K562 (cell line): ENCODE measurements at regions not wholly inside any gene's neighbourhood (a gene's known extent, or its start where the extent isn't known, plus 50 kb on each side); places are given as distances from the start of the nearest gene placed in this dataset.
A peak's percentile ranks its signal among the peaks of the same experiment; 100 is the strongest.

ENCODE experiments used
- ATAC-seq: fragments of 200-7000 bp; cut with Tn5 transposase; 3 replicates; pipeline ENCODE4 v1.9.1; 2020; ENCODE audit warnings: moderate library complexity
- BruUV-seq: library from RNA; stranded (reverse); fragments of 400-500 nt; replicated peaks from 2 replicates; lab custom pipeline; 2021; lab: Mats Ljungman, UMichigan
- CTCF ChIA-PET: fragments of 300-600 bp; formaldehyde crosslinking; extraction: SDS; loops from one replicate; lab custom pipeline; 2021; ENCODE audit warnings: low intra/inter-chr PET ratio; lab: Yijun Ruan, JAX
- POLR2A ChIA-PET: fragments of 300-600, 350-650 bp; sonication (Branson Sonifier 250); formaldehyde crosslinking; extraction: SDS; loops from one replicate; lab custom pipeline; 2021; ENCODE audit warnings: antibody characterized with exemption, inconsistent platforms; lab: Yijun Ruan, JAX
- DNase-seq, 4 experiments: peaks; one replicate each; pipeline versions ENCODE4 v3.0.0 to v3.0.0-alpha.2; 2011 to 2018; ENCODE audit warnings: low spot score in 3 of 4, mixed read lengths in 3 of 4; ENCODE audit errors: extremely low read depth in 1 of 4
- FAIRE-seq: peaks from 2 replicates; lab custom pipeline; 2011; peaks lifted over from hg19 to GRCh38; lab: Jason Lieb, UNC
- H2AFZ ChIP-seq: 2 replicates; pipeline ENCODE4 v1.6.0; 2011; ENCODE audit warnings: low read depth, low read length, control low read depth, inconsistent platforms
- H3K27ac ChIP-seq: fragments of 200-600 bp; 3 replicates; pipeline ENCODE4 v1.8.0; 2011; ENCODE audit warnings: low read depth, mild to moderate bottlenecking, control low read depth, inconsistent platforms, low read length, moderate library complexity, mixed read lengths; ENCODE audit errors: extremely low read depth
- H3K27me3 ChIP-seq, 2 experiments: fragments of 300-600 bp in 1 of 2; 2 replicates in 1 of 2; 3 replicates in 1 of 2; pipeline versions ENCODE4 v1.6.0 to v1.8.0; 2011; ENCODE audit warnings: inconsistent platforms in 2 of 2, low read length in 2 of 2, mild to moderate bottlenecking in 1 of 2, mixed read lengths in 1 of 2, moderate library complexity in 1 of 2; ENCODE audit not compliant: control insufficient read depth in 2 of 2, insufficient read depth in 2 of 2
- H3K36me3 ChIP-seq: fragments of 300-600 bp; 3 replicates; pipeline ENCODE4 v1.8.0; 2011; ENCODE audit warnings: mild to moderate bottlenecking, low read length, inconsistent platforms; ENCODE audit not compliant: control insufficient read depth, insufficient read depth
- H3K4me1 ChIP-seq, 2 experiments: fragments of 200-600 bp in 1 of 2; replicated peaks in 1 of 2; 2 replicates in 1 of 2; 3 replicates in 1 of 2; pipeline versions ENCODE4 v1.5.1 to v1.8.0; 2011; ENCODE audit warnings: inconsistent platforms in 2 of 2, low read length in 2 of 2, mild to moderate bottlenecking in 1 of 2, mixed read lengths in 1 of 2, moderate library complexity in 1 of 2; ENCODE audit not compliant: control insufficient read depth in 2 of 2, insufficient read depth in 2 of 2
- H3K4me2 ChIP-seq: 2 replicates; pipeline ENCODE4 v1.6.1; 2011; ENCODE audit warnings: low read length, control low read depth, inconsistent platforms, mixed read lengths; ENCODE audit not compliant: insufficient read depth
- H3K4me3 ChIP-seq: fragments of 200-600 bp; sonication (generic), shearing (Covaris generic); 2 replicates; pipeline ENCODE4 v1.5.1; 2016; ENCODE audit warnings: control low read depth, inconsistent platforms
- H3K79me2 ChIP-seq: fragments of 200-600 bp; 3 replicates; pipeline ENCODE4 v1.8.0; 2011; ENCODE audit warnings: low read length, inconsistent platforms; ENCODE audit not compliant: control insufficient read depth, insufficient read depth
- H3K9ac ChIP-seq, 2 experiments: 2 replicates each; pipeline versions ENCODE4 v1.6.0 to v1.6.1; 2011; ENCODE audit warnings: low read depth in 2 of 2, low read length in 2 of 2, control low read depth in 1 of 2, inconsistent platforms in 1 of 2, mild to moderate bottlenecking in 1 of 2, mixed read lengths in 1 of 2; ENCODE audit not compliant: insufficient read depth in 1 of 2
- H3K9me1 ChIP-seq: one replicate; pipeline ENCODE4 v1.6.0; 2011; ENCODE audit warnings: inconsistent platforms, mild to moderate bottlenecking, low read length, moderate library complexity; ENCODE audit not compliant: control insufficient read depth, insufficient read depth
- H3K9me3 ChIP-seq: replicated peaks from 2 replicates; pipeline ENCODE4 v1.5.1; 2011; ENCODE audit warnings: low read depth, low read length, inconsistent platforms; ENCODE audit not compliant: control insufficient read depth, insufficient read depth
- H4K20me1 ChIP-seq: replicated peaks from 2 replicates; pipeline ENCODE4 v1.6.1; 2011; ENCODE audit warnings: low read length, inconsistent platforms, mixed read lengths; ENCODE audit not compliant: control insufficient read depth, insufficient read depth
- BCOR ChIP-seq: fragments of 450-650 bp; IDR thresholded peaks from 2 replicates; pipeline ENCODE4 v1.6.1; 2016
- DPF2 ChIP-seq: fragments of 450-650 bp; IDR thresholded peaks from 2 replicates; pipeline ENCODE4 v1.6.1; 2016
- EHMT2 ChIP-seq: fragments of 450-650 bp; IDR thresholded peaks from 2 replicates; pipeline ENCODE4 v1.6.1; 2018; ENCODE audit warnings: antibody characterized with exemption
- GTF2E2 ChIP-seq: fragments of 200-800 bp; sonication (Bioruptor generic); IDR thresholded peaks from 2 replicates; pipeline ENCODE4 v1.6.1; 2016; ENCODE audit warnings: missing genetic modification characterization, missing compliant biosample characterization
- JUND ChIP-seq, 2 experiments: IDR thresholded peaks; 2 replicates in 1 of 2; 3 replicates in 1 of 2; pipeline ENCODE4 v1.6.1; 2011; ENCODE audit warnings: borderline replicate concordance in 2 of 2, low read depth in 2 of 2, low read length in 2 of 2, improper control_type of control experiment in 1 of 2, missing biosample characterization in 1 of 2, missing genetic modification characterization in 1 of 2, missing genetic modification reagents in 1 of 2
- KDM1A ChIP-seq, 2 experiments: fragments of 450-650 bp; IDR thresholded peaks; 2 replicates each; pipeline ENCODE4 v1.6.1; 2016; ENCODE audit warnings: mild to moderate bottlenecking in 2 of 2
- MGA ChIP-seq: fragments of 450-650 bp; IDR thresholded peaks from 2 replicates; pipeline ENCODE4 v1.6.1; 2016; ENCODE audit warnings: mild to moderate bottlenecking, moderate library complexity
- PCBP2 ChIP-seq: fragments of 200-400 bp; formaldehyde crosslinking; IDR thresholded peaks from 2 replicates; pipeline ENCODE4 v1.6.1; 2018; ENCODE audit warnings: low read length, low read depth, mild to moderate bottlenecking, moderate library complexity; ENCODE audit not compliant: poor library complexity, severe bottlenecking
- RBM25 ChIP-seq: fragments of 200-400 bp; formaldehyde crosslinking; IDR thresholded peaks from 2 replicates; pipeline ENCODE4 v1.6.1; 2018; ENCODE audit warnings: low read length, low read depth, moderate library complexity; ENCODE audit not compliant: severe bottlenecking
- SP1 ChIP-seq: sonication (generic); formaldehyde crosslinking; IDR thresholded peaks from 2 replicates; pipeline ENCODE4 v1.8.1; 2022; ENCODE audit warnings: mild to moderate bottlenecking, missing genetic modification reagents
- ZNF134 ChIP-seq: fragments of 250-450 bp; sonication (Bioruptor Pico); conservative IDR thresholded peaks from 2 replicates; pipeline ENCODE4 v1.4.0; 2020
- WGBS: fragments of 100-300 bp; shearing (Covaris generic); methylation state at CpG from one replicate; pipeline ENCODE4 v1.1.6; 2016; ENCODE audit warnings: low coverage, mixed read lengths; ENCODE audit not compliant: insufficient coverage; ENCODE audit errors: missing lambda C conversion rate; 5-methylcytosine and 5-hydroxymethylcytosine counted together
- in situ Hi-C: fragments of 300-500 bp; cut with MboI; formaldehyde crosslinking; loops from 4 replicates; pipeline ENCODE4 v1.15.0; 2018; ENCODE audit warnings: inconsistent platforms, mixed read lengths
- intact Hi-C: fragments of 100-400 bp; cut with micrococcal nuclease; formaldehyde crosslinking; loops from 2 replicates; pipeline ENCODE4 v1.14.2; 2022

GRCh38 chr5:89110916-89111646 lies 228.1 kb upstream of the MEF2C start:
- no peaks in the 10 kb centered on the region for H4K20me1 ChIP-seq
- H3K9me3 ChIP-seq: no peaks in the 10 kb centered on the region
- DNase-seq (peak in 1 of 4 experiments; percentile 33), FAIRE-seq (peak; percentile 6), ATAC-seq (peak; percentile 62)
- H3K79me2 ChIP-seq: no peaks in the 10 kb centered on the region
- H3K4me2 ChIP-seq: no peak overlapping the region
- POLR2A ChIA-PET: no interaction called here
- H3K9me1 ChIP-seq: no peaks in the 10 kb centered on the region
- peaks cover 0 to 7% of the 10 kb centered on the region in 2 experiments; a peak in 1 of 5 replicates for H3K4me1 ChIP-seq
- 22% methylated on average over 4 of the region's 4 CpGs for WGBS
- H2AFZ ChIP-seq: peak overlapping the region; percentile 94
- H3K9ac ChIP-seq: no peak overlapping the region
- BruUV-seq: no TSS peak
- peak overlapping the region; percentile 68; the same call in 2 of the 3 replicates for H3K27ac ChIP-seq
- in situ Hi-C loops (no loop called here), intact Hi-C loops (no loop called here)
- H3K4me3 ChIP-seq: no peak overlapping the region
- CTCF ChIA-PET: no interaction called here
- H3K27me3 ChIP-seq: no peaks in the 10 kb centered on the region
- H3K36me3 ChIP-seq: no peaks in the 10 kb centered on the region
- 0 out of 2 replicates have a peak, but pooled peaks have one; percentile 41 for TF ChIP-seq BCOR
- no peak for TF ChIP-seq SP1
- TF ChIP-seq GTF2E2 (tag): peak; percentile 65; the same call in 1 of the 2 replicates
- TF ChIP-seq JUND (IDR thresholded peaks at IDR 0.05; ENCODE audit: borderline replicate concordance, low read depth, low read length): no peak; the same call in 1 of the 2 replicates
- peak; percentile 36; the same call in 2 of the 3 replicates for TF ChIP-seq JUND (tag; IDR thresholded peaks at IDR 0.05; ENCODE audit: borderline replicate concordance, low read depth, low read length)
- no peak for TF ChIP-seq MGA
- 0 out of 2 replicates have a peak, but pooled peaks have one; percentile 29 for TF ChIP-seq DPF2
- no peak for TF ChIP-seq PCBP2
- 0 out of 4 replicates have a peak, but pooled peaks of 1 of the 2 experiments have one; percentile 9 for TF ChIP-seq KDM1A (IDR thresholded peaks at IDR 0.05)
- no peak for TF ChIP-seq ZNF134 (CRISPR knock-in tag)
- peak; percentile 63 for TF ChIP-seq RBM25
- TF ChIP-seq EHMT2: peak; percentile 81; the same call in 1 of the 2 replicates
